CD14-positive monocyte (primary cell): ENCODE measurements at regions not wholly inside any gene's neighbourhood (a gene's known extent, or its start where the extent isn't known, plus 50 kb on each side); places are given as distances from the start of the nearest gene placed in this dataset.

ENCODE experiments used
- DNase-seq, 3 donors: peaks; one replicate each; pipeline ENCODE4 v3.0.0-alpha.2; 2011 to 2022
- H2AFZ ChIP-seq: 2 replicates; pipeline ENCODE4 v1.6.0; 2012; ENCODE audit warnings: mild to moderate bottlenecking, low read depth, low read length, inconsistent platforms; ENCODE audit not compliant: insufficient read depth, poor library complexity, severe bottlenecking
- H3K27ac ChIP-seq, 2 donors: 1 replicate in 1 of 2; 2 replicates in 1 of 2; pipeline ENCODE4 v1.5.1; 2012 to 2013; ENCODE audit warnings: low read length in 2 of 2, control low read depth in 1 of 2, inconsistent platforms in 1 of 2, low read depth in 1 of 2, mild to moderate bottlenecking in 1 of 2
- H3K27me3 ChIP-seq, 2 donors: one replicate each; pipeline versions ENCODE4 v1.6.0 to v1.6.1; 2011 to 2013; ENCODE audit warnings: low read length in 2 of 2; ENCODE audit not compliant: control insufficient read depth in 2 of 2, insufficient read depth in 2 of 2
- H3K36me3 ChIP-seq, 2 donors: replicated peaks in 1 of 2; 1 replicate in 1 of 2; 2 replicates in 1 of 2; pipeline versions ENCODE4 v1.5.1 to v1.6.1; 2012 to 2013; ENCODE audit warnings: low read length in 2 of 2, control low read depth in 1 of 2, inconsistent platforms in 1 of 2, mild to moderate bottlenecking in 1 of 2; ENCODE audit not compliant: insufficient read depth in 2 of 2, control insufficient read depth in 1 of 2
- H3K4me1 ChIP-seq, 2 donors: 1 replicate in 1 of 2; 2 replicates in 1 of 2; pipeline versions ENCODE4 v1.5.1 to v1.6.1; 2012 to 2013; ENCODE audit warnings: low read length in 2 of 2, control low read depth in 1 of 2, inconsistent platforms in 1 of 2, mild to moderate bottlenecking in 1 of 2, moderate library complexity in 1 of 2; ENCODE audit not compliant: insufficient read depth in 2 of 2, control insufficient read depth in 1 of 2
- H3K4me2 ChIP-seq: replicated peaks from 2 replicates; pipeline ENCODE3; 2012; ENCODE audit warnings: low read length, moderate library complexity, mild to moderate bottlenecking; ENCODE audit not compliant: poor library complexity, severe bottlenecking; ENCODE audit errors: extremely low read depth
- H3K4me3 ChIP-seq, 3 experiments: fragments of 200-600 bp in 1 of 3; sonication (generic) in 1 of 3; replicated peaks in 1 of 3; 1 replicate in 2 of 3; 2 replicates in 1 of 3; pipeline ENCODE4 v1.5.1; 2011 to 2013; ENCODE audit warnings: low read length in 3 of 3, mild to moderate bottlenecking in 3 of 3, control low read depth in 2 of 3, low read depth in 2 of 3, inconsistent platforms in 1 of 3, moderate library complexity in 1 of 3
- H3K79me2 ChIP-seq: 2 replicates; pipeline ENCODE4 v1.6.0; 2012; ENCODE audit warnings: mild to moderate bottlenecking, control low read depth, inconsistent platforms, low read length, moderate library complexity; ENCODE audit not compliant: insufficient read depth
- H3K9ac ChIP-seq: 2 replicates; pipeline ENCODE4 v1.6.0; 2017; ENCODE audit warnings: low read length, mild to moderate bottlenecking; ENCODE audit not compliant: insufficient read depth, poor library complexity, severe bottlenecking
- H3K9me3 ChIP-seq, 2 donors: replicated peaks in 1 of 2; 1 replicate in 1 of 2; 2 replicates in 1 of 2; pipeline versions ENCODE4 v1.5.1 to v1.6.1; 2012 to 2013; ENCODE audit warnings: low read length in 2 of 2, control low read depth in 1 of 2; ENCODE audit not compliant: control insufficient read depth in 1 of 2, insufficient read depth in 1 of 2
- H4K20me1 ChIP-seq: 2 replicates; pipeline ENCODE4 v1.6.0; 2012; ENCODE audit warnings: mild to moderate bottlenecking, low read length, control low read depth, moderate library complexity; ENCODE audit not compliant: insufficient read depth
- H3K27ac Mint-ChIP-seq, 7 donors: one replicate each; pipeline ENCODE4 v1.8.0; 2020; ENCODE audit warnings: mild to moderate bottlenecking in 7 of 7, mixed read lengths in 7 of 7, moderate library complexity in 6 of 7, inconsistent platforms in 2 of 7
- H3K27me3 Mint-ChIP-seq, 3 donors: one replicate each; pipeline ENCODE4 v1.8.0; 2021 to 2022; ENCODE audit warnings: low read depth in 3 of 3, mild to moderate bottlenecking in 3 of 3, mixed read lengths in 3 of 3, moderate library complexity in 3 of 3, inconsistent platforms in 1 of 3
- H3K36me3 Mint-ChIP-seq, 2 donors: one replicate each; pipeline ENCODE4 v1.8.0; 2020; ENCODE audit warnings: mixed read lengths in 2 of 2, inconsistent platforms in 1 of 2, mild to moderate bottlenecking in 1 of 2
- H3K4me1 Mint-ChIP-seq: one replicate; pipeline ENCODE4 v1.8.0; 2020; ENCODE audit warnings: mild to moderate bottlenecking, mixed read lengths
- H3K4me3 Mint-ChIP-seq, 2 donors: one replicate each; pipeline ENCODE4 v1.8.0; 2020; ENCODE audit warnings: mild to moderate bottlenecking in 2 of 2, mixed read lengths in 2 of 2, moderate library complexity in 1 of 2
- H3K9me3 Mint-ChIP-seq, 7 donors: one replicate each; pipeline ENCODE4 v1.8.0; 2020 to 2022; ENCODE audit warnings: mixed read lengths in 7 of 7, mild to moderate bottlenecking in 6 of 7, moderate library complexity in 6 of 7, inconsistent platforms in 2 of 7
- CTCF ChIP-seq: fragments of 200-600 bp; IDR thresholded peaks from one replicate; pipeline ENCODE4 v1.8.0; 2022; ENCODE audit warnings: antibody characterized with exemption, mild to moderate bottlenecking
- WGBS: methylation state at CpG from one replicate; pipeline ENCODE4 v1.1.5; 2013; ENCODE audit warnings: missing lambda C conversion rate; ENCODE audit not compliant: insufficient coverage; 5-methylcytosine and 5-hydroxymethylcytosine counted together
- intact Hi-C, 2 donors: fragments of 100-400 bp; cut with micrococcal nuclease; formaldehyde crosslinking; loops; one replicate each; pipeline versions ENCODE4 v1.15.0 to v1.15.1; 2023

- Mint-ChIP-seq H3K27me3 (peaks cover 0 to 2% (median 0%) of the 10 kb centered on the region in 3 donors), H3K9me3 (peaks cover 0 to 3% (median 0%) of the 10 kb centered on the region in 7 donors), H3K36me3 (no peaks in the 10 kb centered on the region), H3K4me1 (peaks cover 5% of the 10 kb centered on the region), H3K4me3 (no peak overlapping the region), H3K27ac (no peak overlapping the region)
- no peaks in the 10 kb centered on the region for H3K9me3 ChIP-seq
- no peak overlapping the region for H2AFZ ChIP-seq
- H3K36me3 ChIP-seq, result no peaks in the 10 kb centered on the region
- H3K9ac ChIP-seq, result no peak overlapping the region
- intact Hi-C loops, result no loop called here
- no peak overlapping the region for H3K27ac ChIP-seq
- H3K4me2 ChIP-seq, result no peak overlapping the region
- no peak for TF ChIP-seq CTCF
- H3K27me3 ChIP-seq, result no peaks in the 10 kb centered on the region
- WGBS, result no CpG with 5 or more reads among the region's 4 CpGs
- no peak for DNase-seq
- no peaks in the 10 kb centered on the region for H4K20me1 ChIP-seq
- no peaks in the 10 kb centered on the region for H3K4me1 ChIP-seq
- H3K79me2 ChIP-seq, result no peaks in the 10 kb centered on the region
- H3K4me3 ChIP-seq, result no peak overlapping the region
Measured at GRCh38 chr5:58085800-58086199, 374.1 kb downstream of the PLK2 start.

- no peaks in the 10 kb centered on the region for H4K20me1 ChIP-seq
- H3K4me1 Mint-ChIP-seq, result no peaks in the 10 kb centered on the region
Measured at GRCh38 chr5:58081435-58081834, 378.5 kb downstream of the PLK2 start.

More at GRCh38 chr5:58081435-58081834, 378.5 kb downstream of the PLK2 start:
- Histone ChIP-seq H3K27me3 (no peaks in the 10 kb centered on the region), H3K9me3 (no peaks in the 10 kb centered on the region), H3K9ac (no peak overlapping the region), H3K36me3 (no peaks in the 10 kb centered on the region), H3K4me1 (no peaks in the 10 kb centered on the region), H3K4me2 (no peak overlapping the region), H3K4me3 (no peak overlapping the region), H2AFZ (no peak overlapping the region), H3K79me2 (no peaks in the 10 kb centered on the region), H3K27ac (no peak overlapping the region)
- no peak overlapping the region for H3K27ac Mint-ChIP-seq
- H3K9me3 Mint-ChIP-seq, result peaks cover 0 to 4% (median 0%) of the 10 kb centered on the region in 7 donors
- DNase-seq, result no peak
- no peak overlapping the region for H3K4me3 Mint-ChIP-seq
- no peak for TF ChIP-seq CTCF
- intact Hi-C loops, result no loop called here
- H3K36me3 Mint-ChIP-seq, result no peaks in the 10 kb centered on the region
- WGBS, result no CpG with 5 or more reads among the region's 3 CpGs
- H3K27me3 Mint-ChIP-seq, result peaks cover 0 to 2% (median 0%) of the 10 kb centered on the region in 3 donors
